Natural killer cell (primary cell): ENCODE measurements at regions not wholly inside any gene's neighbourhood (a gene's known extent, or its start where the extent isn't known, plus 50 kb on each side); places are given as distances from the start of the nearest gene placed in this dataset.
A peak's percentile ranks its signal among the peaks of the same experiment; 100 is the strongest.

Source experiments
- ATAC-seq, 3 donors: fragments of 150-1000 bp in 2 of 3; fragments of 200-7000 bp in 1 of 3; cut with Tn5 transposase; 1 replicate in 1 of 3; 2 replicates in 2 of 3; pipeline ENCODE4 v1.10.0; 2021; ENCODE audit warnings: mild to moderate bottlenecking in 2 of 3, moderate library complexity in 2 of 3
- DNase-seq, 2 donors: peaks; one replicate each; pipeline versions ENCODE4 v3.0.0 to v3.0.0-alpha.2; 2013 to 2021; ENCODE audit warnings: mixed read lengths in 1 of 2
- H3K27ac ChIP-seq: one replicate; pipeline ENCODE4 v1.5.1; 2013; ENCODE audit warnings: mild to moderate bottlenecking, low read length
- H3K27me3 ChIP-seq: one replicate; pipeline ENCODE4 v1.6.1; 2013; ENCODE audit warnings: low read length; ENCODE audit not compliant: control insufficient read depth, insufficient read depth
- H3K36me3 ChIP-seq: one replicate; pipeline ENCODE4 v1.6.1; 2013; ENCODE audit warnings: low read length; ENCODE audit not compliant: control insufficient read depth, insufficient read depth
- H3K4me1 ChIP-seq: one replicate; pipeline ENCODE4 v1.6.1; 2013; ENCODE audit warnings: low read length; ENCODE audit not compliant: control insufficient read depth, insufficient read depth
- H3K4me3 ChIP-seq: one replicate; pipeline ENCODE4 v1.5.1; 2013; ENCODE audit warnings: low read length
- H3K9me3 ChIP-seq: one replicate; pipeline ENCODE4 v1.6.1; 2013; ENCODE audit warnings: low read length; ENCODE audit not compliant: control insufficient read depth, insufficient read depth
- H3K27ac Mint-ChIP-seq, 2 donors: one replicate each; pipeline ENCODE4 v1.8.0; 2022; ENCODE audit warnings: mild to moderate bottlenecking in 2 of 2, mixed read lengths in 2 of 2, moderate library complexity in 1 of 2
- H3K27me3 Mint-ChIP-seq, 2 donors: one replicate each; pipeline ENCODE4 v1.8.0; 2022; ENCODE audit warnings: low read depth in 2 of 2, mixed read lengths in 2 of 2
- H3K36me3 Mint-ChIP-seq: one replicate; pipeline ENCODE4 v1.8.0; 2022; ENCODE audit warnings: mixed read lengths
- H3K4me1 Mint-ChIP-seq, 2 donors: one replicate each; pipeline ENCODE4 v1.8.0; 2022; ENCODE audit warnings: mixed read lengths in 2 of 2
- H3K4me3 Mint-ChIP-seq: one replicate; pipeline ENCODE4 v1.8.0; 2022; ENCODE audit warnings: mild to moderate bottlenecking, moderate library complexity, mixed read lengths
- H3K9me3 Mint-ChIP-seq, 2 donors: one replicate each; pipeline ENCODE4 v1.8.0; 2022; ENCODE audit warnings: mixed read lengths in 2 of 2
- WGBS: methylation state at CpG from one replicate; pipeline ENCODE4 v1.1.7; 2013; ENCODE audit warnings: missing lambda C conversion rate; ENCODE audit not compliant: insufficient coverage; 5-methylcytosine and 5-hydroxymethylcytosine counted together
- intact Hi-C: fragments of 100-400 bp; cut with micrococcal nuclease; formaldehyde crosslinking; loops from one replicate; pipeline ENCODE4 v1.14.2; 2022
- TF ChIP-seq, protein P1 (sequence below): fragments of 200-600 bp; IDR thresholded peaks from one replicate; pipeline ENCODE4 v1.8.0; 2022; ENCODE audit warnings: antibody characterized with exemption

DNA sequence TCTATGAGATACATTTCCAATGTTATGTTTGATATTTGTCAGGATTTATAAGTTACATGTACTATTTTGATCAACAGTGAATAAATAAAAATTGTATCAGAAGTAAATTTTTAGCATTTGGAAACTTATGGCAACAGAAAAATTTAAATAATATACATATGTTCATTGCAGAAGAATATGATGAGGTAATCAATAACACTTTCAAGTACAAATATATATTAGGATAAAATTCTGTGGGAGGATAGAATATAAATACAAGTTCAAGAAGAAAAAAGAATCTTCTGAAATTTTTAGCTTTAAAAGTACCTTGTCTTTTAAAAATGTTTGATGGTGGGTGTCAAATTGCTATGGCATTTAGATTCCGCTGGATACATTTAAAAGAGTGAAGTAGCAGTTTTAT is 102.8 kb upstream of the MUCL1 start:
- intact Hi-C loops: no loop called here
- no peaks in the 10 kb centered on the region for H3K9me3 Mint-ChIP-seq
- 100% methylated on average over 1 of the region's 1 CpG for WGBS

DNA sequence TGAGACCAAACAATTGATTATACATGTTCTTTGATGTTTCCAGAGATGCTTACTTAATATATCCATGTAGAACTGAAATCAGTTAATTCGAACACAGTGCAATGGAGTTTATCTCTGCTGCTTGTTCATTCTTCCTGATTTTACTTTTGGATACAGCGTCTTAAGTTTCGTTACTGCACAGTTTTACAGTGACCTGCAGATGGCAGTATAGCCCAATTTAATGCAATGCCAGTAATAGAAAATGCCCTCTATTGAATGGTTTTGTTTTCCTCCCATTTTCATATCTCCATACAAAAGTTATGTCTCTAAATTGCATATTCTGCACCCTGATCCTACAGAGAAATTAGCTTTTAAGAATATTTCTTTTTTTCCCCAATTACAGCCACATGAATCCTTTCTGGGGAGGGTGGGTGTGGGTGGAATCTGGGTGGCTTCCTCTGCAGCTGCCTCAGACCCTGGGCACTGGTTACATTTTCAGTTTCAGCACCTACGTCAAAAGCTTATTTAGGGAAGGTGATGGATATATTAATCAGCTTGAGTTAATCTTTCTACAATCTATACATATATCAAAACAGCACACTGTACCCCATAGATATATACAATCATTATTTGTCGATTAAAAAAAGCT is 101.1 kb upstream of the DCD start:
- intact Hi-C loops: loop anchor here (1.0 kb wide), 4 partner anchors 105 to 394 kb away; partner anchors contain the start of gene MUCL1
- peak overlapping the region; percentile 59 for H3K4me3 Mint-ChIP-seq
- Histone ChIP-seq H3K27me3 (no peaks in the 10 kb centered on the region), H3K27ac (no peak overlapping the region), H3K36me3 (no peaks in the 10 kb centered on the region), H3K4me3 (no peak overlapping the region), H3K4me1 (peaks cover 3% of the 10 kb centered on the region), H3K9me3 (peaks cover 4% of the 10 kb centered on the region)
- 30% methylated on average over 4 of the region's 5 CpGs for WGBS
- TF ChIP-seq, protein P1, sequence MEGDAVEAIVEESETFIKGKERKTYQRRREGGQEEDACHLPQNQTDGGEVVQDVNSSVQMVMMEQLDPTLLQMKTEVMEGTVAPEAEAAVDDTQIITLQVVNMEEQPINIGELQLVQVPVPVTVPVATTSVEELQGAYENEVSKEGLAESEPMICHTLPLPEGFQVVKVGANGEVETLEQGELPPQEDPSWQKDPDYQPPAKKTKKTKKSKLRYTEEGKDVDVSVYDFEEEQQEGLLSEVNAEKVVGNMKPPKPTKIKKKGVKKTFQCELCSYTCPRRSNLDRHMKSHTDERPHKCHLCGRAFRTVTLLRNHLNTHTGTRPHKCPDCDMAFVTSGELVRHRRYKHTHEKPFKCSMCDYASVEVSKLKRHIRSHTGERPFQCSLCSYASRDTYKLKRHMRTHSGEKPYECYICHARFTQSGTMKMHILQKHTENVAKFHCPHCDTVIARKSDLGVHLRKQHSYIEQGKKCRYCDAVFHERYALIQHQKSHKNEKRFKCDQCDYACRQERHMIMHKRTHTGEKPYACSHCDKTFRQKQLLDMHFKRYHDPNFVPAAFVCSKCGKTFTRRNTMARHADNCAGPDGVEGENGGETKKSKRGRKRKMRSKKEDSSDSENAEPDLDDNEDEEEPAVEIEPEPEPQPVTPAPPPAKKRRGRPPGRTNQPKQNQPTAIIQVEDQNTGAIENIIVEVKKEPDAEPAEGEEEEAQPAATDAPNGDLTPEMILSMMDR: peak; percentile 84
- H3K4me1 Mint-ChIP-seq: peaks cover 11 to 20% of the 10 kb centered on the region in 2 donors
- H3K36me3 Mint-ChIP-seq: no peaks in the 10 kb centered on the region
- H3K27me3 Mint-ChIP-seq: no peaks in the 10 kb centered on the region
- peak in 1 of 2 donors; percentile 86 for DNase-seq
- no peak overlapping the region for H3K27ac Mint-ChIP-seq
- ATAC-seq: peak; percentile 82 to 87 (median 85)
- no peaks in the 10 kb centered on the region for H3K9me3 Mint-ChIP-seq

More for the DNA sequence above, 102.8 kb upstream of the MUCL1 start:
- H3K4me3 Mint-ChIP-seq: no peak overlapping the region
- Histone ChIP-seq H3K36me3 (no peaks in the 10 kb centered on the region), H3K27ac (no peak overlapping the region), H3K9me3 (no peaks in the 10 kb centered on the region), H3K27me3 (no peaks in the 10 kb centered on the region), H3K4me3 (no peak overlapping the region), H3K4me1 (peaks cover 3% of the 10 kb centered on the region)
- H3K36me3 Mint-ChIP-seq: no peaks in the 10 kb centered on the region
- no peak for ATAC-seq
- no peak for DNase-seq
- no peak overlapping the region for H3K27ac Mint-ChIP-seq
- H3K27me3 Mint-ChIP-seq: peaks cover 2% of the 10 kb centered on the region in 2 donors
- TF ChIP-seq, protein P1: no peak
- H3K4me1 Mint-ChIP-seq: peaks cover 11 to 20% of the 10 kb centered on the region in 2 donors

DNA sequence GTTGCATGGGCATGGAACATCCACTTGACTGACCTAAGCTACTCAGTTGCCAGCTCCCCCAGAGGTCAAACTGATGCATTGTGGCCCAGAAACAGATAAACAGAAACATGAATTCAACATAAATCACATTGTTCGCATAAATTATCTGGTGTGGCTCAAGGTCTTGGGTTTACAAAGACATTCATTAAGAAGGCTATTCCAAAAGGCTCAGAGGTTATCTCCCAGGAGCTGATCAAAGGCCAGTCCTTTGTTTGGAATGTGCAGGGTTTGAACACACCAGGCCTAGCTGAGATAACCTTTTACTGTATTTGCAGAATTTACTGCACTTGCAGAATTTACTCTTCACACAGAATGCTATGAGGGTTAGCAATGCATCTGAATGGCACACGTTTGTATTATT is 96.4 kb upstream of the DCD start:
- no peak overlapping the region for H3K4me3 Mint-ChIP-seq
- H3K27ac Mint-ChIP-seq: no peak overlapping the region
- H3K36me3 Mint-ChIP-seq: no peaks in the 10 kb centered on the region
- intact Hi-C loops: no loop called here
- peaks cover 0 to 2% of the 10 kb centered on the region in 2 donors for H3K9me3 Mint-ChIP-seq
- H3K27ac ChIP-seq: no peak overlapping the region
- no peak overlapping the region for H3K4me3 ChIP-seq
- no peaks in the 10 kb centered on the region for H3K27me3 ChIP-seq
- TF ChIP-seq, protein P1: no peak
- DNase-seq (no peak), ATAC-seq (no peak)
- H3K27me3 Mint-ChIP-seq: no peaks in the 10 kb centered on the region
- no peaks in the 10 kb centered on the region for H3K36me3 ChIP-seq
- H3K9me3 ChIP-seq: peaks cover 5% of the 10 kb centered on the region
- H3K4me1 ChIP-seq: peaks cover 17% of the 10 kb centered on the region
- 62% methylated on average over 1 of the region's 2 CpGs for WGBS
- H3K4me1 Mint-ChIP-seq: peaks cover 44 to 45% of the 10 kb centered on the region in 2 donors

DNA sequence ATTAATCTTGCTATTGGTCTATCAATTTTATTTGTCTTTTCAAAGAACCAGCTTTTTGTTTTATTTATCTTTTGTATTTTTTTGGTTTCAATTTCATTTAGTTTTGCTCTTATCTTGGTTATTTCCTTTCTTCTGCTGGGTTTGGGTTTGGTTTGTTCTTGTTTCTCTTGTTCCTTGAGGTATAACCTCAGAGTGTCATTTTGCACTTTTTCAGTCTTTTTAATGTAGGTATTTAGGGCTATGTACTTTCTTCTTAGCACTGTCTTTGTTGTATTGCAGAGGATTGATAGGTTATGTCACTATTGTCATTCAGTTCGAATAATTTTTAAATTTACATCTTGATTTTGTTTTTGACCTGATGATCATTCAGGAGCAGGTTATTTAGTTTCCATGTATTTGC is 92.7 kb upstream of the DCD start:
- peak in 1 of 2 donors; percentile 41 for DNase-seq
- Mint-ChIP-seq H3K4me3 (peak overlapping the region; percentile 67), H3K27me3 (no peaks in the 10 kb centered on the region), H3K36me3 (peaks cover 17% of the 10 kb centered on the region), H3K9me3 (peaks cover 0 to 2% of the 10 kb centered on the region in 2 donors), H3K27ac (peak overlapping the region; percentile 81 to 85), H3K4me1 (peaks cover 69 to 75% of the 10 kb centered on the region in 2 donors)
- peaks cover 7% of the 10 kb centered on the region for H3K9me3 ChIP-seq
- no CpG with 5 or more reads among the region's 1 CpG for WGBS
- TF ChIP-seq, protein P1: no peak
- no peak overlapping the region for H3K4me3 ChIP-seq
- H3K36me3 ChIP-seq: no peaks in the 10 kb centered on the region
- intact Hi-C loops: no loop called here
- H3K27ac ChIP-seq: peak overlapping the region; percentile 85
- H3K27me3 ChIP-seq: no peaks in the 10 kb centered on the region
- peak in 2 of 3 donors; percentile 42 to 64 for ATAC-seq
- H3K4me1 ChIP-seq: peaks cover 23% of the 10 kb centered on the region
